H54 (cell line): ENCODE measurements at regions not wholly inside any gene's neighbourhood (a gene's known extent, or its start where the extent isn't known, plus 50 kb on each side); places are given as distances from the start of the nearest gene placed in this dataset.

Experiments
- DNase-seq: peaks from one replicate; pipeline ENCODE4 v3.0.0; 2011; ENCODE audit warnings: low spot score, mixed read lengths; ENCODE audit not compliant: insufficient read length
- FAIRE-seq: peaks from 3 replicates; lab custom pipeline; 2011; peaks lifted over from hg19 to GRCh38; lab: Jason Lieb, UNC
- POLR2A ChIP-seq: IDR thresholded peaks from 2 replicates; pipeline ENCODE4 v1.6.1; 2011; ENCODE audit warnings: low read depth, mild to moderate bottlenecking, low read length

GRCh38 chr15:62976301-62976881 is 66.2 kb upstream of the TPM1 start:
- TF ChIP-seq POLR2A: no peak
- no peak for DNase-seq
- no peak for FAIRE-seq

DNA sequence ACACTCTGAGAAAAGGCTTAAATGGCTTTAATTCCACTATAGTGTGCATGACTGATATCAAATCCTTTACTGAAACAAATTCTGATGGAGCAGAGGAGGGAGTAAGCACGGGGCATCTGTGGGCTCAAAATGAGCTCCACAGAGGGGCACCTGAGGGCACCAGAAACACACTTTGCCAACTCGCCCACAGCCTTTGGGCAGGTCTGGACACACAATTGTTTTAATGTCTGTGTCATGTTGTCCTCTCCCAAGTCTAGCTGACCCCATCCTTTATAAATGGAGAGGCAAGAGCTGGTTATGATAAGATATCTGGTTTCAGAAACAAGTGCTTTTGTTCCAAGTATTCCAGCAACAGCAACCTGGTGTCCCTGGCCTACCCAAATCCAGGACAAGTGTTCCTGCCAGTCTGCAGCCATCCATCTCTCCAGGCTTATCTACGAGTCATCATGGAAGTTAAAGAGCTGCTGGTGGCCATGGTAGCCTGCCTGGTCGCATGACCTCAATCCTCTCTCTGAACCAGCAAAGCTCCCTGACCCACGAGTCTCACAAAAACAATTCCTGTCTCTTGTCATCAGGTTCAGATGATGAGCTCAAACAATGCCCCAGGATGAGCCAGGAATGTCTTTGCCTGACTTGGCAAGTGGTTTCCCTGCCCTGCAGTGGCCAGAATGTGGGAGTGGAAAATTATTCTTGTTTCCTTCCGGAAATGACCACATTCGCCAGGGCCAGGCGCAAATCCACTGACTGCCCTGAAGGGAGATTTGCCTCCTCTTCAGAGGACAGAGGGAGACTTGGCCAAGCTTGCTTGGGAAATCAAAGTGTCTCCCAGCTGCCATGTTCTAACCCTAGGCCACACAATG is 64.4 kb upstream of the TPM1 start:
- FAIRE-seq: no peak
- no peak for DNase-seq
- no peak for TF ChIP-seq POLR2A

DNA sequence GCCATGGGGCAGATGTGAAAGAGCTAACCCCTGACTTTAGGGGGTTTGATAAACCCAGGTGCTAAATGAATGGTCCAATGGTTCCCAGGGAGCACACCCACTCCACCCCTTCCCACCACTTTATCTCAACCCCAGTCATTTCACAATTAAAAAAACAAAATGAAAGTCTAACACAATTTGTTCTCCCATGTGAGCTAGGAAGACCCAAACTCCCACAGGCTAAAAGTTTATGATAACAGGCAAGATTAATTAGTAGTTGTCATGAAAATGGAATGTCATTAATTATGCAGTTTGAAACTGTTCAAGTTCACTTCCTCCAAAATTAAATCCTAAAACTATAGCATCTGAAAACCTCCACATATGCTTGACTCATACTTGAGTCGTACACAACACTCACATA is 63.3 kb upstream of the TPM1 start:
- TF ChIP-seq POLR2A: no peak
- FAIRE-seq: no peak
- DNase-seq: no peak

- FAIRE-seq (no peak), DNase-seq (no peak)
- no peak for TF ChIP-seq POLR2A
Observed at GRCh38 chr15:62981071-62981470, 61.5 kb upstream of the TPM1 start.

- DNase-seq (no peak), FAIRE-seq (no peak)
- TF ChIP-seq POLR2A: no peak
Observed at GRCh38 chr15:62983956-62984355, 58.6 kb upstream of the TPM1 start.

- peak; percentile 47 for DNase-seq
Observed at GRCh38 chr15:62985768-62986167, 56.8 kb upstream of the TPM1 start.

DNA sequence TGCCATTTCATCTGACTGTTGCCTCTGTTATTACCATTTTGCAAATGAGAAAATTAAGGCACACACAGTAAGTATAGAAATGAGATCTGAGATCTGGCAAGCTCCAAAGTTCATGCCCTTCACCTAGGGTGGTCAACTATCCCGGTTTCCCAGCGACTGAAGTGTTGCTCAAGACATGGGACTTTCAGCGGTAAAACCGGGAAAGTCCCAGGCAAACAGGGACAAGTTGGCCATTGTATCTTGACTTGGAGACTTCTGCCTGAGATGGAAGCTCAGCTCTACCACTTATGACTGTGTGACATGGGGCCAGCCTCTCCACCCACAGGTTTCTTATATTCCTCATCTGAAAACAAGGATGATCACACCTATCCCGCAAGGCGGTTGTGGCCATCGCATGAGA is 55.6 kb upstream of the TPM1 start:
- DNase-seq: no peak
- TF ChIP-seq POLR2A: no peak
- no peak for FAIRE-seq

More at GRCh38 chr15:62985768-62986167, 56.8 kb upstream of the TPM1 start:
- no peak for TF ChIP-seq POLR2A
- peak; percentile 53 for FAIRE-seq

DNA sequence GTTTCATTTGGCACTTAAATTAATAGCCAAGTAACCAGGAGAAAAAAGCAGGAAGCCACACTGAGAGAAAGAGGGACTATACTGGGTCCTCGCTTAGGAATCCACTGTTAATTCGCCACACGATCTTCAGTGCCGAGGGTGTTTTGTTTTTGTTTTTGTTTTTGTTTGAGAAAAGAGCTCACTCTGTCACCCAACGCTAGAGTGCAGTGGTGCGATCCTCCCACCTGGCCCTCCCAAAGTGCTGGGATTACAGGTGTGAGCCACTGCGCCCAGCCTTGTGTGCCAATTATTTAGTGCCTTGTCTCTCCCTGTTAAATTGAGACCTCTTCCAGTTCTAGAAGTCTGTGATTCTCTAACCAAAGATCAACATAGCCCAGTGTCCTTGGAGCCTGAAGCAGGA is 53.8 kb upstream of the TPM1 start:
- FAIRE-seq (no peak), DNase-seq (no peak)
- no peak for TF ChIP-seq POLR2A

- no peak for FAIRE-seq
- no peak for TF ChIP-seq POLR2A
- no peak for DNase-seq
Observed at GRCh38 chr15:62989366-62990055, 53.0 kb upstream of the TPM1 start.

- DNase-seq: no peak
- no peak for FAIRE-seq
- TF ChIP-seq POLR2A: no peak
Observed at GRCh38 chr15:62991698-62992097, 50.8 kb upstream of the TPM1 start.

DNA sequence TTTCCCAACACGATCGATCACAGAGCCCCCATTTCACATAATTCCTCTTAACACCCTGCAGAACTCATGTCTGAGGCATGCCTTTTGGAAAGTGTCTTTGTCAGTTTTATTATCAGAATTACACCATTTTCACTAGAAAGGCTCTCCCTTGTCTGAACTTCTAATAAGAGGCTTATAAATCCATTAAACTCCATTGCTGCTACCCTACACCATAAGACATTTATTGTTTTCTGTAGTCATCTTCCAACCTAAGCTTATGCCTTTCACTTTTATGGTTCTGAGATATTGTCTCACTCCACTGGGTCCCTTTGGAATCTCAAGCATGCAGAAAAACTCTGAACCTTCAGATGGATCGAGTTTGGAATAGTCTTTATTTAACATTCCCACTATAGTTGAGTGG is 50.2 kb upstream of the TPM1 start:
- FAIRE-seq (no peak), DNase-seq (no peak)
- no peak for TF ChIP-seq POLR2A
